ENCODE measurements at regions not wholly inside any gene's neighbourhood (a gene's known extent, or its start where the extent isn't known, plus 50 kb on each side); places are given as distances from the start of the nearest gene placed in this dataset.

- peaks cover 11% of the 10 kb centered on the region for H3K4me1 ChIP-seq (ENCODE audit: control insufficient read depth, insufficient read depth, low read length)
- H3K4me3 ChIP-seq (ENCODE audit: insufficient read depth, low read depth, low read length): no peak overlapping the region
- no peaks in the 10 kb centered on the region for H3K9me3 ChIP-seq (ENCODE audit: control insufficient read depth, low read length)
- no peak overlapping the region for H3K27ac ChIP-seq (ENCODE audit: insufficient read depth, low read depth, low read length, poor library complexity, severe bottlenecking)
- 98 to 100% methylated on average over 2 of the region's 2 CpGs for WGBS, 2 experiments
- no peaks in the 10 kb centered on the region for H3K27me3 ChIP-seq (ENCODE audit: control insufficient read depth, insufficient read depth, low read length, poor library complexity, severe bottlenecking)
- no peaks in the 10 kb centered on the region for H3K36me3 ChIP-seq (ENCODE audit: control insufficient read depth, insufficient read depth, low read length)
Measured at GRCh38 chr5:125365747-125366146, 619.3 kb upstream of the ZNF608 start.

DNA sequence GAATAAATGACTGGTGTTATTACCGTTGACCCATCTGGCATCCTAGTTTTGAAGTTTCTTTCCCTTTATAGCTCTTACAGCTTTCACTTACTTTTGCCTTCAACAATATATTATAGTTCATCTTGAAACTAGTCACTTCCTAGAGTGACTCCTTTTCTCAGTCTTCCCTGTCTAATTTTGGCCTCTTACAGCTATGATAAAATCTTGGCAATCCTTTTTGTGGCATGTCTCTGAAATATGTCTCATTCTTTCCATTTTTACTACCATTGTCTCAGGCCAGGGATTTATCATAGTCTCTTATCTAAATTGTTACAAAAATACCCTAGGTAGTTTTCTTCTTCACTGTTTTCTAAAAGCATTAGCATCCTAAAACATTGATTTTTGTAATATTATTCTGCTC is 621.3 kb upstream of the ZNF608 start:
- no peak overlapping the region for H3K27ac ChIP-seq (ENCODE audit: insufficient read depth, low read depth, low read length, poor library complexity, severe bottlenecking)
- H3K36me3 ChIP-seq (ENCODE audit: control insufficient read depth, insufficient read depth, low read length): no peaks in the 10 kb centered on the region
- WGBS, 2 experiments: 90 to 93% methylated on average over 1 of the region's 1 CpG

GRCh38 chr5:125370461-125371205 is 624.2 kb upstream of the ZNF608 start:
- H3K36me3 ChIP-seq (ENCODE audit: control insufficient read depth, insufficient read depth, low read length): no peaks in the 10 kb centered on the region
- H3K27me3 ChIP-seq (ENCODE audit: control insufficient read depth, insufficient read depth, low read length, poor library complexity, severe bottlenecking): no peaks in the 10 kb centered on the region
- H3K4me3 ChIP-seq (ENCODE audit: insufficient read depth, low read depth, low read length): no peak overlapping the region
- peaks cover 40% of the 10 kb centered on the region for H3K4me1 ChIP-seq (ENCODE audit: control insufficient read depth, insufficient read depth, low read length)
- H3K9me3 ChIP-seq (ENCODE audit: control insufficient read depth, low read length): no peaks in the 10 kb centered on the region
- no peak overlapping the region for H3K27ac ChIP-seq (ENCODE audit: insufficient read depth, low read depth, low read length, poor library complexity, severe bottlenecking)

More for the DNA sequence above, 621.3 kb upstream of the ZNF608 start:
- Histone ChIP-seq H3K4me1 (ENCODE audit: control insufficient read depth, insufficient read depth, low read length) (peaks cover 23% of the 10 kb centered on the region), H3K4me3 (ENCODE audit: insufficient read depth, low read depth, low read length) (no peak overlapping the region), H3K27me3 (ENCODE audit: control insufficient read depth, insufficient read depth, low read length, poor library complexity, severe bottlenecking) (no peaks in the 10 kb centered on the region), H3K9me3 (ENCODE audit: control insufficient read depth, low read length) (no peaks in the 10 kb centered on the region)

- H3K27me3 ChIP-seq (ENCODE audit: control insufficient read depth, insufficient read depth, low read length, poor library complexity, severe bottlenecking): no peaks in the 10 kb centered on the region
- H3K27ac ChIP-seq (ENCODE audit: insufficient read depth, low read depth, low read length, poor library complexity, severe bottlenecking): peak overlapping the region; percentile 71
- WGBS, 2 experiments: 47 to 59% methylated on average over 5 to 6 of the region's 6 CpGs
- H3K9me3 ChIP-seq (ENCODE audit: control insufficient read depth, low read length): no peaks in the 10 kb centered on the region
- H3K4me3 ChIP-seq (ENCODE audit: insufficient read depth, low read depth, low read length): no peak overlapping the region
- no peaks in the 10 kb centered on the region for H3K36me3 ChIP-seq (ENCODE audit: control insufficient read depth, insufficient read depth, low read length)
- H3K4me1 ChIP-seq (ENCODE audit: control insufficient read depth, insufficient read depth, low read length): peaks cover 47% of the 10 kb centered on the region
Measured at GRCh38 chr5:125372694-125373631, 626.5 kb upstream of the ZNF608 start.

- H3K9me3 ChIP-seq (ENCODE audit: control insufficient read depth, low read length): no peaks in the 10 kb centered on the region
- no peak overlapping the region for H3K4me3 ChIP-seq (ENCODE audit: insufficient read depth, low read depth, low read length)
- WGBS, 2 experiments: 90 to 96% methylated on average over 1 of the region's 1 CpG
- H3K27me3 ChIP-seq (ENCODE audit: control insufficient read depth, insufficient read depth, low read length, poor library complexity, severe bottlenecking): no peaks in the 10 kb centered on the region
- H3K36me3 ChIP-seq (ENCODE audit: control insufficient read depth, insufficient read depth, low read length): no peaks in the 10 kb centered on the region
- peaks cover 42% of the 10 kb centered on the region for H3K4me1 ChIP-seq (ENCODE audit: control insufficient read depth, insufficient read depth, low read length)
- H3K27ac ChIP-seq (ENCODE audit: insufficient read depth, low read depth, low read length, poor library complexity, severe bottlenecking): no peak overlapping the region
Measured at GRCh38 chr5:125375143-125375542, 628.7 kb upstream of the ZNF608 start.

DNA sequence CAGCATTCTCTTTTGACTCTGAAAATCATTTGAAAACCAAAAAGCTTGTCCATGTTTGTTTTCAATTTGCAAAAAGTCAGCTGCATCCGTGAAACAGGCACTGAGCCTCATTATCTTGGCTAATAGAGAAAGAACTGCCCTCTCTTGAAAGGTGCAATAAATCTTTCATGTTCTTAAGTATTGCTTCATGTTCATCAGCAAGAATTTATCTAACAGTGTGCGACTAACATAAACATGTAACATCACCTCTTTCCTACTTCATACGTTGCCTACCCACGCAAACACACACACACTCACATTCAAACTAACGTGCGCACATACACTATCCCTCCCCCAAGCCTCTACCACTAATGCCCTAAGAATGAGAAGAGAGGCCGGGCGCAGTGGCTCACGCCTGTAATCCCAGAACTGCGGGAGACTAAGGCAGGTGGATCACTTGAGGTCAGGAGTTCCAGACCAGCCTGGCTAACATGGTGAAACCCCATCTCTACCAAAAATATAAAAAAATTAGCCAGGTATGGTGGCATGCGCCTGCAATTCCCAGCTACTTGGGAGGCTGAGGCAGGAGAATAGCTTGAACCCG is 629.7 kb upstream of the ZNF608 start:
- Histone ChIP-seq H3K36me3 (ENCODE audit: control insufficient read depth, insufficient read depth, low read length) (no peaks in the 10 kb centered on the region), H3K9me3 (ENCODE audit: control insufficient read depth, low read length) (no peaks in the 10 kb centered on the region), H3K4me1 (ENCODE audit: control insufficient read depth, insufficient read depth, low read length) (peaks cover 32% of the 10 kb centered on the region), H3K27ac (ENCODE audit: insufficient read depth, low read depth, low read length, poor library complexity, severe bottlenecking) (no peak overlapping the region), H3K4me3 (ENCODE audit: insufficient read depth, low read depth, low read length) (no peak overlapping the region), H3K27me3 (ENCODE audit: control insufficient read depth, insufficient read depth, low read length, poor library complexity, severe bottlenecking) (no peaks in the 10 kb centered on the region)
- 86 to 89% methylated on average over 12 of the region's 12 CpGs for WGBS, 2 experiments

- H3K27ac ChIP-seq (ENCODE audit: insufficient read depth, low read depth, low read length, poor library complexity, severe bottlenecking): no peak overlapping the region
- H3K4me1 ChIP-seq (ENCODE audit: control insufficient read depth, insufficient read depth, low read length): peaks cover 28% of the 10 kb centered on the region
- no peaks in the 10 kb centered on the region for H3K36me3 ChIP-seq (ENCODE audit: control insufficient read depth, insufficient read depth, low read length)
- H3K9me3 ChIP-seq (ENCODE audit: control insufficient read depth, low read length): no peaks in the 10 kb centered on the region
- H3K27me3 ChIP-seq (ENCODE audit: control insufficient read depth, insufficient read depth, low read length, poor library complexity, severe bottlenecking): no peaks in the 10 kb centered on the region
- 15 to 28% methylated on average over 1 of the region's 1 CpG for WGBS, 2 experiments
- H3K4me3 ChIP-seq (ENCODE audit: insufficient read depth, low read depth, low read length): no peak overlapping the region
Measured at GRCh38 chr5:125377141-125377540, 630.7 kb upstream of the ZNF608 start.

DNA sequence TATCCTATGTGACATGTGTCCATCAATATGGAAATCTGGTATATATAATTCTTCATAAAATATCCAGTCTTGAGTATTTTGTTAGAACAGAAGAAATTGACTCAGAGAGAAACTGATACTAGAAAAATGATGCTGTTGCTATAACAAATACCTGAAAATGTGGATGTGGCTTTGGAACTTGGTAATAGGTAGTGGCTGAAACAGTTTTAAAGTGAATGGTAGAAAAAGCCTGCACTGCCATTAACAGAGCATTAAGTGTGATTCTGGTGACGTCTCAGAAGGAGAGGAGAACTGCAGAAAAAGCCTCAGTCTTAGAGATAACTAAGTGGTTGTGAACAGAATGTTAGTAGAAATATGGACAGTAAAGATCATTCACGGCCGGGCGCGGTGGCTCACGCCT is 634.9 kb upstream of the ZNF608 start:
- 79 to 87% methylated on average over 3 to 6 of the region's 6 CpGs for WGBS, 2 experiments
- Histone ChIP-seq H3K9me3 (ENCODE audit: control insufficient read depth, low read length) (no peaks in the 10 kb centered on the region), H3K4me3 (ENCODE audit: insufficient read depth, low read depth, low read length) (no peak overlapping the region), H3K36me3 (ENCODE audit: control insufficient read depth, insufficient read depth, low read length) (no peaks in the 10 kb centered on the region), H3K4me1 (ENCODE audit: control insufficient read depth, insufficient read depth, low read length) (peaks cover 7% of the 10 kb centered on the region), H3K27ac (ENCODE audit: insufficient read depth, low read depth, low read length, poor library complexity, severe bottlenecking) (no peak overlapping the region), H3K27me3 (ENCODE audit: control insufficient read depth, insufficient read depth, low read length, poor library complexity, severe bottlenecking) (no peaks in the 10 kb centered on the region)

DNA sequence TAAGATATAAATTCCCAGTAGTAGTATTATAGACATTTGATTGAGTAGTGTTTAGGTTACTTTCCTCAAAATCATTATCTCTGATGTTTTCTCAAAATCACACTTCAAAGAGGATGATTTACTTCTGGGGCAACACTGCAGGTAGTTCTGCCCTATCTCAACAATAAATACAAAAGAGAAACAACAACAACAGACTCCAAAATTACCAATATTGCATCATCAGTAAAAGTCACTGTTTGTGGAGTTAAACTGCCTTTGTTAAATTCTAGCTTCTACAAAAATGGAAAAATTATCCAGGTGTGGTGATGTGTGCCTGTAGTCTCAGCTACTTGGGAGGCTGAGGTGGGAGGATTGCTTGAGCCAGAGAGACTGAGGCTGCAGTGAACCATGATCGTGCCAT is 637.6 kb upstream of the ZNF608 start:
- H3K4me3 ChIP-seq (ENCODE audit: insufficient read depth, low read depth, low read length): no peak overlapping the region
- H3K36me3 ChIP-seq (ENCODE audit: control insufficient read depth, insufficient read depth, low read length): no peaks in the 10 kb centered on the region
- no peak overlapping the region for H3K27ac ChIP-seq (ENCODE audit: insufficient read depth, low read depth, low read length, poor library complexity, severe bottlenecking)
- H3K27me3 ChIP-seq (ENCODE audit: control insufficient read depth, insufficient read depth, low read length, poor library complexity, severe bottlenecking): no peaks in the 10 kb centered on the region
- no peaks in the 10 kb centered on the region for H3K9me3 ChIP-seq (ENCODE audit: control insufficient read depth, low read length)
- WGBS, 2 experiments: 85 to 90% methylated on average over 1 of the region's 1 CpG
- no peaks in the 10 kb centered on the region for H3K4me1 ChIP-seq (ENCODE audit: control insufficient read depth, insufficient read depth, low read length)

GRCh38 chr5:125390326-125390725 is 643.9 kb upstream of the ZNF608 start:
- Histone ChIP-seq H3K27me3 (ENCODE audit: control insufficient read depth, insufficient read depth, low read length, poor library complexity, severe bottlenecking) (no peaks in the 10 kb centered on the region), H3K4me3 (ENCODE audit: insufficient read depth, low read depth, low read length) (no peak overlapping the region), H3K9me3 (ENCODE audit: control insufficient read depth, low read length) (no peaks in the 10 kb centered on the region), H3K4me1 (ENCODE audit: control insufficient read depth, insufficient read depth, low read length) (no peaks in the 10 kb centered on the region), H3K27ac (ENCODE audit: insufficient read depth, low read depth, low read length, poor library complexity, severe bottlenecking) (no peak overlapping the region), H3K36me3 (ENCODE audit: control insufficient read depth, insufficient read depth, low read length) (no peaks in the 10 kb centered on the region)
- WGBS, 2 experiments: 94% methylated on average over 2 of the region's 2 CpGs; no CpG with 5 or more reads in 1 of the 2 experiments

Data from ectodermal cell (in vitro differentiated cells).